K562 (cell line): ENCODE measurements at regions not wholly inside any gene's neighbourhood (a gene's known extent, or its start where the extent isn't known, plus 50 kb on each side); places are given as distances from the start of the nearest gene placed in this dataset.

ENCODE experiments used
- NUFIP1 ChIP-seq: fragments of 450-650 bp; IDR thresholded peaks from 2 replicates; pipeline ENCODE4 v1.6.1; 2018; ENCODE audit not compliant: partially characterized antibody
- POLR2A ChIP-seq: fragments of 450-650 bp; conservative IDR thresholded peaks from 2 replicates; pipeline ENCODE4 v1.6.1; 2016
- PYGO2 ChIP-seq: fragments of 450-650 bp; IDR thresholded peaks from 2 replicates; pipeline ENCODE4 v1.6.1; 2016; ENCODE audit warnings: mild to moderate bottlenecking, missing genetic modification characterization, moderate library complexity, missing compliant biosample characterization
- TF ChIP-seq, protein P1 (sequence below): sonication (generic); formaldehyde crosslinking; IDR thresholded peaks from 2 replicates; pipeline ENCODE4 v1.8.0; 2022; ENCODE audit warnings: missing genetic modification reagents, mild to moderate bottlenecking, borderline replicate concordance
- TF ChIP-seq, protein P2 (sequence below): sonication (generic); formaldehyde crosslinking; IDR thresholded peaks from 2 replicates; pipeline ENCODE4 v1.8.0; 2022; ENCODE audit warnings: missing genetic modification reagents, mild to moderate bottlenecking, moderate library complexity, borderline replicate concordance

DNA sequence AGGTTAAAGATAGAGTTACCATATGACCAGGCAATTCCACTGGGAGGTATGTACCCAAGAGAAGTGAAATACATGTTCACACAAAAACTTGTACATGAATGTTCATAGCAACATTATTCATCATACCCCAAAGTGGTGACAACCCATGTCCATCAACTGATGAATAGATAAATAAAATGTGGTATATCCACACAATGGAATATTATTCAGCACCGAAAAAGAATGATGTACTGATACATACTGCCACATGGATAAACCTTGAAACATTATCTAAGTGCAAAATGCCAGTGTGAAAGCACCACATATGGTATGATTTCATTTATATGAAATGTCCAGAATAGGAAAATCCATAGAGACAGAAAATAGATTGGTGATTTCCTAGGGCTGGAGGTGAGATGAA lies 53.4 kb upstream of the PAXBP1 start:
- TF ChIP-seq, protein P1, sequence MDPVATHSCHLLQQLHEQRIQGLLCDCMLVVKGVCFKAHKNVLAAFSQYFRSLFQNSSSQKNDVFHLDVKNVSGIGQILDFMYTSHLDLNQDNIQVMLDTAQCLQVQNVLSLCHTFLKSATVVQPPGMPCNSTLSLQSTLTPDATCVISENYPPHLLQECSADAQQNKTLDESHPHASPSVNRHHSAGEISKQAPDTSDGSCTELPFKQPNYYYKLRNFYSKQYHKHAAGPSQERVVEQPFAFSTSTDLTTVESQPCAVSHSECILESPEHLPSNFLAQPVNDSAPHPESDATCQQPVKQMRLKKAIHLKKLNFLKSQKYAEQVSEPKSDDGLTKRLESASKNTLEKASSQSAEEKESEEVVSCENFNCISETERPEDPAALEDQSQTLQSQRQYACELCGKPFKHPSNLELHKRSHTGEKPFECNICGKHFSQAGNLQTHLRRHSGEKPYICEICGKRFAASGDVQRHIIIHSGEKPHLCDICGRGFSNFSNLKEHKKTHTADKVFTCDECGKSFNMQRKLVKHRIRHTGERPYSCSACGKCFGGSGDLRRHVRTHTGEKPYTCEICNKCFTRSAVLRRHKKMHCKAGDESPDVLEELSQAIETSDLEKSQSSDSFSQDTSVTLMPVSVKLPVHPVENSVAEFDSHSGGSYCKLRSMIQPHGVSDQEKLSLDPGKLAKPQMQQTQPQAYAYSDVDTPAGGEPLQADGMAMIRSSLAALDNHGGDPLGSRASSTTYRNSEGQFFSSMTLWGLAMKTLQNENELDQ (CRISPR knock-in tag): no peak
- TF ChIP-seq PYGO2 (tag) (no peak), POLR2A (no peak), NUFIP1 (no peak)
- TF ChIP-seq, protein P2, sequence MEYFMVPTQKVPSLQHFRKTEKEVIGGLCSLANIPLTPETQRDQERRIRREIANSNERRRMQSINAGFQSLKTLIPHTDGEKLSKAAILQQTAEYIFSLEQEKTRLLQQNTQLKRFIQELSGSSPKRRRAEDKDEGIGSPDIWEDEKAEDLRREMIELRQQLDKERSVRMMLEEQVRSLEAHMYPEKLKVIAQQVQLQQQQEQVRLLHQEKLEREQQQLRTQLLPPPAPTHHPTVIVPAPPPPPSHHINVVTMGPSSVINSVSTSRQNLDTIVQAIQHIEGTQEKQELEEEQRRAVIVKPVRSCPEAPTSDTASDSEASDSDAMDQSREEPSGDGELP (CRISPR knock-in tag): no peak
